ENCODE measurements at regions not wholly inside any gene's neighbourhood (a gene's known extent, or its start where the extent isn't known, plus 50 kb on each side); places are given as distances from the start of the nearest gene placed in this dataset.

- intact Hi-C loops (cut with DNase I), result no loop called here
- no peak for TF ChIP-seq POLR2AphosphoS5 (IDR thresholded peaks at IDR 0.05)
- TF ChIP-seq CTCF (IDR thresholded peaks at IDR 0.05), result no peak
- no peak for TF ChIP-seq POLR2A (IDR thresholded peaks at IDR 0.05)
- WGBS, result 49% methylated on average over 2 of the region's 2 CpGs
- Histone ChIP-seq H3K27ac (no peak overlapping the region), H3K4me3 (no peak overlapping the region), H3K9me3 (no peaks in the 10 kb centered on the region), H3K27me3 (replicated peaks; ENCODE audit: insufficient read depth) (no peaks in the 10 kb centered on the region), H3K4me1 (replicated peaks) (no peaks in the 10 kb centered on the region), H3K36me3 (no peaks in the 10 kb centered on the region)
- no peak for DNase-seq (ENCODE audit: low spot score)
Measured at GRCh38 chr5:97876272-97876671, 693.2 kb upstream of the RIOK2 start.

GRCh38 chr5:97877588-97877987 is 694.5 kb upstream of the RIOK2 start:
- H3K4me1 ChIP-seq (replicated peaks), result no peaks in the 10 kb centered on the region
- TF ChIP-seq CTCF (IDR thresholded peaks at IDR 0.05) (no peak), POLR2A (IDR thresholded peaks at IDR 0.05) (no peak), POLR2AphosphoS5 (IDR thresholded peaks at IDR 0.05) (no peak)
- WGBS, result 71% methylated on average over 3 of the region's 3 CpGs

GRCh38 chr5:97888439-97888838 is 705.4 kb upstream of the RIOK2 start:
- H3K4me3 ChIP-seq, result no peak overlapping the region
- TF ChIP-seq CTCF (IDR thresholded peaks at IDR 0.05) (no peak), POLR2AphosphoS5 (IDR thresholded peaks at IDR 0.05) (no peak), POLR2A (IDR thresholded peaks at IDR 0.05) (no peak)
- intact Hi-C loops (cut with DNase I), result no loop called here
- H3K4me1 ChIP-seq (replicated peaks), result no peaks in the 10 kb centered on the region
- no peak overlapping the region for H3K27ac ChIP-seq
- H3K9me3 ChIP-seq, result no peaks in the 10 kb centered on the region
- no peak for DNase-seq (ENCODE audit: low spot score)
- 78% methylated on average over 2 of the region's 2 CpGs for WGBS
- H3K36me3 ChIP-seq, result no peaks in the 10 kb centered on the region
- H3K27me3 ChIP-seq (replicated peaks; ENCODE audit: insufficient read depth), result no peaks in the 10 kb centered on the region

More at GRCh38 chr5:97877588-97877987, 694.5 kb upstream of the RIOK2 start:
- Histone ChIP-seq H3K4me3 (no peak overlapping the region), H3K9me3 (no peaks in the 10 kb centered on the region), H3K27me3 (replicated peaks; ENCODE audit: insufficient read depth) (no peaks in the 10 kb centered on the region), H3K36me3 (no peaks in the 10 kb centered on the region), H3K27ac (no peak overlapping the region)
- no peak for DNase-seq (ENCODE audit: low spot score)
- intact Hi-C loops (cut with DNase I), result no loop called here

GRCh38 chr5:97891971-97892370 is 708.9 kb upstream of the RIOK2 start:
- intact Hi-C loops (cut with DNase I), result no loop called here
- DNase-seq (ENCODE audit: low spot score), result no peak
- no peak for TF ChIP-seq CTCF (IDR thresholded peaks at IDR 0.05)
- H3K36me3 ChIP-seq, result no peaks in the 10 kb centered on the region
- no peaks in the 10 kb centered on the region for H3K9me3 ChIP-seq
- H3K27me3 ChIP-seq (replicated peaks; ENCODE audit: insufficient read depth), result no peaks in the 10 kb centered on the region
- H3K27ac ChIP-seq, result no peak overlapping the region
- no peaks in the 10 kb centered on the region for H3K4me1 ChIP-seq (replicated peaks)
- H3K4me3 ChIP-seq, result no peak overlapping the region

- H3K4me3 ChIP-seq, result no peak overlapping the region
- DNase-seq (ENCODE audit: low spot score), result no peak
- intact Hi-C loops (cut with DNase I), result no loop called here
- no peaks in the 10 kb centered on the region for H3K27me3 ChIP-seq (replicated peaks; ENCODE audit: insufficient read depth)
- H3K9me3 ChIP-seq, result no peaks in the 10 kb centered on the region
- WGBS, result 82% methylated on average over 2 of the region's 2 CpGs
- H3K4me1 ChIP-seq (replicated peaks), result no peaks in the 10 kb centered on the region
- no peak for TF ChIP-seq POLR2A (IDR thresholded peaks at IDR 0.05)
- no peak for TF ChIP-seq POLR2AphosphoS5 (IDR thresholded peaks at IDR 0.05)
- no peak for TF ChIP-seq CTCF (IDR thresholded peaks at IDR 0.05)
- no peak overlapping the region for H3K27ac ChIP-seq
- no peaks in the 10 kb centered on the region for H3K36me3 ChIP-seq
Measured at GRCh38 chr5:97903742-97904141, 720.7 kb upstream of the RIOK2 start.
